ENCODE measurements at regions not wholly inside any gene's neighbourhood (a gene's known extent, or its start where the extent isn't known, plus 50 kb on each side); places are given as distances from the start of the nearest gene placed in this dataset.

DNA sequence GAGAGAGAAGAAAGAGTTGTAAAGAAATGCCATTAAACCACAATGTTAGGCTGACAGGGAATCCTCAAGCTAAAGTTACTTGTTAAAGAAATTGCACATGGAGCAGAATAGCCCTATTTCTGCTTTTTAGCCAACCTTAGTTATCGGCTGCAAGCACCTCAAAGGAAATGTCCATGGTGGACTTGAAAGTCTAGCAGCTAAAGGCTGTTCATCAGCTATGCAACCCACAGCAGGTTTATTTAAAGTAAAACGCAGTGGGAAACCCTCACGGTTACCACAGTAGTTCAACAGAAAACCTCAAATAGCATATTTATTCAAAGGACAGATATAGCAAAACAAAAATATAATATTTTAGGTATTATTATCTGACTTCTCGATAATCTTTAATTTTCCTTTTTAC is 967.2 kb downstream of the IGSF11 start:
- TF ChIP-seq POLR2A (IDR thresholded peaks at IDR 0.05; ENCODE audit: low read length) (no peak), GATA1 (IDR thresholded peaks at IDR 0.05; ENCODE audit: low read depth, low read length) (no peak)
